Heart left ventricle (tissue), 16 donors: ENCODE measurements at regions not wholly inside any gene's neighbourhood (a gene's known extent, or its start where the extent isn't known, plus 50 kb on each side); places are given as distances from the start of the nearest gene placed in this dataset.

Source experiments
- ATAC-seq, 4 donors: fragments of 200-7000 bp; cut with Tn5 transposase; one replicate each; pipeline ENCODE4 v1.9.1; 2020 to 2022; ENCODE audit warnings: moderate library complexity in 4 of 4, mild to moderate bottlenecking in 3 of 4, moderate number of reproducible peaks in 1 of 4
- DNase-seq, 5 donors: peaks; one replicate each; pipeline ENCODE4 v3.0.0-alpha.2; 2020
- H3K27ac ChIP-seq, 12 donors: fragments of 200-600 bp; sonication (generic) in 4 of 12; one replicate each; pipeline versions ENCODE4 v1.5.0 to v1.8.0; 2016 to 2022; ENCODE audit warnings: mild to moderate bottlenecking in 2 of 12
- H3K27me3 ChIP-seq, 9 donors: fragments of 200-600 bp; sonication (generic) in 2 of 9; one replicate each; pipeline versions ENCODE4 v1.5.1 to v1.8.0; 2016 to 2022; ENCODE audit warnings: mild to moderate bottlenecking in 3 of 9
- H3K36me3 ChIP-seq, 9 donors: fragments of 200-600 bp; sonication (generic) in 2 of 9; one replicate each; pipeline versions ENCODE4 v1.5.0 to v1.8.0; 2018 to 2022; ENCODE audit warnings: mild to moderate bottlenecking in 2 of 9
- H3K4me1 ChIP-seq, 12 donors: fragments of 200-600 bp; sonication (generic) in 4 of 12; one replicate each; pipeline versions ENCODE4 v1.5.0 to v1.8.0; 2016 to 2022; ENCODE audit warnings: mild to moderate bottlenecking in 3 of 12
- H3K4me3 ChIP-seq, 12 donors: fragments of 200-600 bp; sonication (generic) in 4 of 12; one replicate each; pipeline versions ENCODE4 v1.5.0 to v1.8.0; 2017 to 2022; ENCODE audit warnings: mild to moderate bottlenecking in 9 of 12, moderate library complexity in 4 of 12
- H3K9me3 ChIP-seq, 12 donors: fragments of 200-600 bp; sonication (generic) in 4 of 12; one replicate each; pipeline versions ENCODE4 v1.5.0 to v1.8.0; 2016 to 2022; ENCODE audit warnings: mild to moderate bottlenecking in 1 of 12
- POLR2A ChIP-seq, 2 donors: fragments of 450-650 bp; IDR thresholded peaks; one replicate each; pipeline ENCODE4 v1.6.1; 2017; ENCODE audit warnings: antibody characterized with exemption in 2 of 2, mild to moderate bottlenecking in 2 of 2, moderate library complexity in 2 of 2
- WGBS, 4 donors: extraction: QIAGEN DNeasy Blood & Tissue Kit in 2 of 4; methylation state at CpG; one replicate each; pipeline versions ENCODE4 v1.1.5 to v1.1.7; 2013 to 2018; 5-methylcytosine and 5-hydroxymethylcytosine counted together
- intact Hi-C, 10 donors: fragments of 100-400 bp; cut with DNase I; formaldehyde crosslinking; loops; one replicate each; pipeline versions ENCODE4 v1.11.1 to v1.14.2; 2022
- TF ChIP-seq, protein P1 (sequence below), 12 donors: fragments of 200-600 bp; sonication (generic) in 4 of 12; IDR thresholded peaks; one replicate each; pipeline versions ENCODE4 v1.5.0 to v1.8.0; 2018 to 2022; ENCODE audit warnings: antibody characterized with exemption in 12 of 12, mild to moderate bottlenecking in 5 of 12
- donor health status: ischemic (EF 13 %, LVEDD 7.1; RV severe dilation, severe dysfunction).
- donor health status: healthy with polysubstance abuse.
- donor health status: DM: no; HTN: yes; CAD: no.
- donor health status: DM: no; HTN: no; CAD: no.
- donor health status: ischemic (EF 25% LVEDD 6.9; RV normal size, moderate dysfunction).
- donor health status: ischemic (EF 25% LVEDD 5.7; RV mildly dilated, moderate dysfunction).
- donor health status: healthy.
- donor health status: DM: yes; HTN: yes; CAD: no.
- donor health status: ischemic (EF 35%, LVEDD 5.7; RV mildly dilated, moderate dysfunction).
- donor health status: nonischemic (EF 11% LVEDD 7.7; RV severe dilation, severe dysfunction).
- donor health status: DM: yes; HTN: yes; CAD: no.
- donor health status: PGD.
- donor health status: ischemic (EF 29% LVEDD 5.4; RV normal size, mild dysfunction).
- donor health status: nonischemic (EF 23%, LVEDD 6.1; RV moderate dilation, normal function).

- H3K36me3 ChIP-seq: no peaks in the 10 kb centered on the region
- intact Hi-C loops: loop anchor here in 1 of 10 donors (5.0 kb wide), 1 partner anchor 51 kb away; no protein-coding TSS in a partner anchor
- H3K27ac ChIP-seq: no peak overlapping the region
- DNase-seq (no peak), ATAC-seq (no peak)
- H3K27me3 ChIP-seq: no peaks in the 10 kb centered on the region
- TF ChIP-seq POLR2A (IDR thresholded peaks at IDR 0.05): no peak
- TF ChIP-seq, protein P1, sequence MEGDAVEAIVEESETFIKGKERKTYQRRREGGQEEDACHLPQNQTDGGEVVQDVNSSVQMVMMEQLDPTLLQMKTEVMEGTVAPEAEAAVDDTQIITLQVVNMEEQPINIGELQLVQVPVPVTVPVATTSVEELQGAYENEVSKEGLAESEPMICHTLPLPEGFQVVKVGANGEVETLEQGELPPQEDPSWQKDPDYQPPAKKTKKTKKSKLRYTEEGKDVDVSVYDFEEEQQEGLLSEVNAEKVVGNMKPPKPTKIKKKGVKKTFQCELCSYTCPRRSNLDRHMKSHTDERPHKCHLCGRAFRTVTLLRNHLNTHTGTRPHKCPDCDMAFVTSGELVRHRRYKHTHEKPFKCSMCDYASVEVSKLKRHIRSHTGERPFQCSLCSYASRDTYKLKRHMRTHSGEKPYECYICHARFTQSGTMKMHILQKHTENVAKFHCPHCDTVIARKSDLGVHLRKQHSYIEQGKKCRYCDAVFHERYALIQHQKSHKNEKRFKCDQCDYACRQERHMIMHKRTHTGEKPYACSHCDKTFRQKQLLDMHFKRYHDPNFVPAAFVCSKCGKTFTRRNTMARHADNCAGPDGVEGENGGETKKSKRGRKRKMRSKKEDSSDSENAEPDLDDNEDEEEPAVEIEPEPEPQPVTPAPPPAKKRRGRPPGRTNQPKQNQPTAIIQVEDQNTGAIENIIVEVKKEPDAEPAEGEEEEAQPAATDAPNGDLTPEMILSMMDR (IDR thresholded peaks at IDR 0.05): no peak
- no peak overlapping the region for H3K4me3 ChIP-seq
- no peaks in the 10 kb centered on the region for H3K4me1 ChIP-seq
- 91 to 93% (median 92%) methylated on average over 14 of the region's 14 CpGs for WGBS, 4 donors
- peaks cover 0 to 18% (median 0%) of the 10 kb centered on the region in 12 donors for H3K9me3 ChIP-seq
Measured at GRCh38 chrX:816411-816810, 185.8 kb downstream of the SHOX start.

- H3K27ac ChIP-seq: no peak overlapping the region
- intact Hi-C loops: no loop called here
- TF ChIP-seq, protein P1 (IDR thresholded peaks at IDR 0.05): no peak
- TF ChIP-seq POLR2A (IDR thresholded peaks at IDR 0.05): no peak
- DNase-seq (no peak), ATAC-seq (no peak)
- H3K4me1 ChIP-seq: no peaks in the 10 kb centered on the region
- peaks cover 0 to 4% (median 0%) of the 10 kb centered on the region in 9 donors for H3K27me3 ChIP-seq
- H3K9me3 ChIP-seq: peaks cover 0 to under 1% (median 0%) of the 10 kb centered on the region in 12 donors
- WGBS, 4 donors: 82 to 88% (median 87%) methylated on average over 5 of the region's 5 CpGs
- H3K4me3 ChIP-seq: no peak overlapping the region
- H3K36me3 ChIP-seq: no peaks in the 10 kb centered on the region
Measured at GRCh38 chrX:810186-810585, 179.6 kb downstream of the SHOX start.

- TF ChIP-seq, protein P1 (IDR thresholded peaks at IDR 0.05): no peak
- no peak for TF ChIP-seq POLR2A (IDR thresholded peaks at IDR 0.05)
- Histone ChIP-seq H3K27ac (no peak overlapping the region), H3K9me3 (no peaks in the 10 kb centered on the region), H3K36me3 (no peaks in the 10 kb centered on the region), H3K4me1 (no peaks in the 10 kb centered on the region), H3K27me3 (peaks cover 0 to 4% (median 0%) of the 10 kb centered on the region in 9 donors), H3K4me3 (no peak overlapping the region)
- intact Hi-C loops: no loop called here
- ATAC-seq (no peak), DNase-seq (no peak)
- 91 to 94% (median 91%) methylated on average over 11 of the region's 11 CpGs for WGBS, 4 donors
Measured at GRCh38 chrX:809081-809480, 178.5 kb downstream of the SHOX start.

DNA sequence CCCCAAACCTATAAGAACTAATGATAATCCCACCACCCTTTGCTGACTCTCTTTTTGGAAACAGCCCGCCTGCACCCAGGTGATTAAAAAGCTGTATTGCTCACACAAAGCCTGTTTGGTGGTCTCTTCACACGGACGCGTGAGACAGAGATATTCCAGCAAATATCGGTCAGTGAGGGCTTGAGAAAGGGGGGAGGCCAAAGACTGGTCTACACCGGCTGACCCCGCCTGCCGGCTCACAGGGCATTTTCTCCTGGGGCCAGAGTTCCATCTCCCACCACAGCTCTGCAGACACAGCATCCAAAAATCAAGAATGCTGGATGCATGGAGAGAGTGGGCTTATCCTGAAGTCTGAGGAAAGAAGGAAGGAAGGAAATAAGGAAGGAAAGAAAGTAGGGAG is 176.0 kb downstream of the SHOX start:
- no peaks in the 10 kb centered on the region for H3K4me1 ChIP-seq
- intact Hi-C loops: no loop called here
- no peaks in the 10 kb centered on the region for H3K36me3 ChIP-seq
- WGBS, 4 donors: 78 to 95% (median 91%) methylated on average over 8 of the region's 8 CpGs
- DNase-seq (no peak), ATAC-seq (no peak)
- H3K4me3 ChIP-seq: no peak overlapping the region
- TF ChIP-seq, protein P1 (IDR thresholded peaks at IDR 0.05): no peak
- no peak overlapping the region for H3K27ac ChIP-seq
- H3K9me3 ChIP-seq: no peaks in the 10 kb centered on the region
- H3K27me3 ChIP-seq: peaks cover 0 to 4% (median 0%) of the 10 kb centered on the region in 9 donors
